K562 (cell line): ENCODE measurements at regions not wholly inside any gene's neighbourhood (a gene's known extent, or its start where the extent isn't known, plus 50 kb on each side); places are given as distances from the start of the nearest gene placed in this dataset.

Experiments used
- ATAC-seq: fragments of 200-7000 bp; cut with Tn5 transposase; 3 replicates; pipeline ENCODE4 v1.9.1; 2020; ENCODE audit warnings: moderate library complexity
- BruUV-seq: library from RNA; stranded (reverse); fragments of 400-500 nt; replicated peaks from 2 replicates; lab custom pipeline; 2021; lab: Mats Ljungman, UMichigan
- CTCF ChIA-PET: fragments of 300-600 bp; formaldehyde crosslinking; extraction: SDS; loops from one replicate; lab custom pipeline; 2021; ENCODE audit warnings: low intra/inter-chr PET ratio; lab: Yijun Ruan, JAX
- POLR2A ChIA-PET: fragments of 300-600, 350-650 bp; sonication (Branson Sonifier 250); formaldehyde crosslinking; extraction: SDS; loops from one replicate; lab custom pipeline; 2021; ENCODE audit warnings: antibody characterized with exemption, inconsistent platforms; lab: Yijun Ruan, JAX
- DNase-seq, 4 experiments: peaks; one replicate each; pipeline versions ENCODE4 v3.0.0 to v3.0.0-alpha.2; 2011 to 2018; ENCODE audit warnings: low spot score in 3 of 4, mixed read lengths in 3 of 4; ENCODE audit errors: extremely low read depth in 1 of 4
- FAIRE-seq: peaks from 2 replicates; lab custom pipeline; 2011; peaks lifted over from hg19 to GRCh38; lab: Jason Lieb, UNC
- H2AFZ ChIP-seq: 2 replicates; pipeline ENCODE4 v1.6.0; 2011; ENCODE audit warnings: low read depth, low read length, control low read depth, inconsistent platforms
- H3K27ac ChIP-seq: fragments of 200-600 bp; 3 replicates; pipeline ENCODE4 v1.8.0; 2011; ENCODE audit warnings: low read depth, mild to moderate bottlenecking, control low read depth, inconsistent platforms, low read length, moderate library complexity, mixed read lengths; ENCODE audit errors: extremely low read depth
- H3K27me3 ChIP-seq, 2 experiments: fragments of 300-600 bp in 1 of 2; 2 replicates in 1 of 2; 3 replicates in 1 of 2; pipeline versions ENCODE4 v1.6.0 to v1.8.0; 2011; ENCODE audit warnings: inconsistent platforms in 2 of 2, low read length in 2 of 2, mild to moderate bottlenecking in 1 of 2, mixed read lengths in 1 of 2, moderate library complexity in 1 of 2; ENCODE audit not compliant: control insufficient read depth in 2 of 2, insufficient read depth in 2 of 2
- H3K36me3 ChIP-seq: fragments of 300-600 bp; 3 replicates; pipeline ENCODE4 v1.8.0; 2011; ENCODE audit warnings: mild to moderate bottlenecking, low read length, inconsistent platforms; ENCODE audit not compliant: control insufficient read depth, insufficient read depth
- H3K4me1 ChIP-seq, 2 experiments: fragments of 200-600 bp in 1 of 2; replicated peaks in 1 of 2; 2 replicates in 1 of 2; 3 replicates in 1 of 2; pipeline versions ENCODE4 v1.5.1 to v1.8.0; 2011; ENCODE audit warnings: inconsistent platforms in 2 of 2, low read length in 2 of 2, mild to moderate bottlenecking in 1 of 2, mixed read lengths in 1 of 2, moderate library complexity in 1 of 2; ENCODE audit not compliant: control insufficient read depth in 2 of 2, insufficient read depth in 2 of 2
- H3K4me2 ChIP-seq: 2 replicates; pipeline ENCODE4 v1.6.1; 2011; ENCODE audit warnings: low read length, control low read depth, inconsistent platforms, mixed read lengths; ENCODE audit not compliant: insufficient read depth
- H3K4me3 ChIP-seq: fragments of 200-600 bp; sonication (generic), shearing (Covaris generic); 2 replicates; pipeline ENCODE4 v1.5.1; 2016; ENCODE audit warnings: control low read depth, inconsistent platforms
- H3K79me2 ChIP-seq: fragments of 200-600 bp; 3 replicates; pipeline ENCODE4 v1.8.0; 2011; ENCODE audit warnings: low read length, inconsistent platforms; ENCODE audit not compliant: control insufficient read depth, insufficient read depth
- H3K9ac ChIP-seq, 2 experiments: 2 replicates each; pipeline versions ENCODE4 v1.6.0 to v1.6.1; 2011; ENCODE audit warnings: low read depth in 2 of 2, low read length in 2 of 2, control low read depth in 1 of 2, inconsistent platforms in 1 of 2, mild to moderate bottlenecking in 1 of 2, mixed read lengths in 1 of 2; ENCODE audit not compliant: insufficient read depth in 1 of 2
- H3K9me1 ChIP-seq: one replicate; pipeline ENCODE4 v1.6.0; 2011; ENCODE audit warnings: inconsistent platforms, mild to moderate bottlenecking, low read length, moderate library complexity; ENCODE audit not compliant: control insufficient read depth, insufficient read depth
- H3K9me3 ChIP-seq: replicated peaks from 2 replicates; pipeline ENCODE4 v1.5.1; 2011; ENCODE audit warnings: low read depth, low read length, inconsistent platforms; ENCODE audit not compliant: control insufficient read depth, insufficient read depth
- H4K20me1 ChIP-seq: replicated peaks from 2 replicates; pipeline ENCODE4 v1.6.1; 2011; ENCODE audit warnings: low read length, inconsistent platforms, mixed read lengths; ENCODE audit not compliant: control insufficient read depth, insufficient read depth
- LARP7 ChIP-seq: fragments of 450-650 bp; IDR thresholded peaks from 2 replicates; pipeline ENCODE4 v1.6.1; 2016
- MAFG ChIP-seq: fragments of 450-650 bp; conservative IDR thresholded peaks from 2 replicates; pipeline ENCODE4 v1.6.1; 2016; ENCODE audit warnings: missing genetic modification characterization, missing compliant biosample characterization
- NFIC ChIP-seq: fragments of 450-650 bp; IDR thresholded peaks from 2 replicates; pipeline ENCODE4 v1.6.1; 2017; ENCODE audit warnings: mild to moderate bottlenecking, inconsistent platforms
- NR1H2 ChIP-seq: sonication (generic); formaldehyde crosslinking; IDR thresholded peaks from 2 replicates; pipeline ENCODE4 v1.4.0; 2020; ENCODE audit warnings: mild to moderate bottlenecking, missing genetic modification reagents
- WGBS: fragments of 100-300 bp; shearing (Covaris generic); methylation state at CpG from one replicate; pipeline ENCODE4 v1.1.6; 2016; ENCODE audit warnings: low coverage, mixed read lengths; ENCODE audit not compliant: insufficient coverage; ENCODE audit errors: missing lambda C conversion rate; 5-methylcytosine and 5-hydroxymethylcytosine counted together
- in situ Hi-C: fragments of 300-500 bp; cut with MboI; formaldehyde crosslinking; loops from 4 replicates; pipeline ENCODE4 v1.15.0; 2018; ENCODE audit warnings: inconsistent platforms, mixed read lengths
- intact Hi-C: fragments of 100-400 bp; cut with micrococcal nuclease; formaldehyde crosslinking; loops from 2 replicates; pipeline ENCODE4 v1.14.2; 2022
- TF ChIP-seq, protein P1 (sequence below): sonication (generic); formaldehyde crosslinking; IDR thresholded peaks from 2 replicates; pipeline ENCODE4 v1.4.0; 2020; ENCODE audit warnings: mild to moderate bottlenecking, missing genetic modification reagents

DNA sequence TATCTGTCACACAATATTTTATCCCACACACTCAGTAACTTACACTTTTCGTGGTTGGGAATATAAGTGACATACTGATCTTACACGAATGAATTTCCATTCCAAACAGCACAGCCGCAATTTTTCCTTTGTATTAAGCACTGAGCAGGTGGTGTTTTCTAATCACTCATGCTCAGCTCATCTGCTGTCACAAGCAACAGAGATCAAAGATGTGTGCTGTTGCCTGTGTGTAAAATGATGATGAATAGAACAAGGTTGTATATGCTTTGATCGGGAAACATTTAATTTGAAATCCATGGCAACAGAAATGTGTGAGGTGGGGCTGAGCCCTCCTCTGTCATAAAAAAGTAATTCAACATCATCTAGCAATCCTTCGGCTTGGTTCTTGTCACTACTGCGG, 927.7 kb upstream of the MBL2 start:
- no TSS peak for BruUV-seq
- Histone ChIP-seq H3K27me3 (no peaks in the 10 kb centered on the region), H3K36me3 (no peaks in the 10 kb centered on the region), H3K79me2 (no peaks in the 10 kb centered on the region), H2AFZ (no peak overlapping the region), H3K27ac (no peak overlapping the region), H3K9ac (no peak overlapping the region), H3K9me1 (no peaks in the 10 kb centered on the region), H3K4me3 (no peak overlapping the region), H3K4me1 (no peaks in the 10 kb centered on the region), H3K4me2 (no peak overlapping the region), H4K20me1 (no peaks in the 10 kb centered on the region), H3K9me3 (no peaks in the 10 kb centered on the region; the same call in 1 of the 2 replicates)
- FAIRE-seq = no peak
- ATAC-seq = no peak
- TF ChIP-seq MAFG (tag) (no peak), LARP7 (no peak), NR1H2 (no peak)
- ChIA-PET POLR2A (no interaction called here), CTCF (no interaction called here)
- 2% methylated on average over 6 of the region's 6 CpGs for WGBS
- in situ Hi-C loops (no loop called here), intact Hi-C loops (no loop called here)
- no peak for DNase-seq

DNA sequence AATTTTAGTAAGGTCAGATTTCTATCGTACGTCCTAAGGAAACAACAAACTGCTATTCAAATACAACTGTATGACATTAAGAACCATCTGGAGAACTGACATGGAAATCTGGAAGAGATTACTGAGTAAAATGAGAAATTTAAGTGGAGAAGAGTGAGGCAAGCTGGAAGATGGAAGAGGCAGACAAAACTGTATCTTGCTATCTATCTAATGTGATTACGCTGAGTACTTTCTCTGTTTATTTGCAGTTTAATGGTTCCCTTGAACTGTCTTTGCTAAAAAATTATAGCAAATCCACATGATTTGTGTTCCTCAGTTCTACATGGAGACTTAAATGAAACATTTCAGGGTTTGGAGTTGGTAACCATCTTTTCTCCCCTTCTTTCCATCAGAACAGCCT, 927.1 kb upstream of the MBL2 start:
- no peak for DNase-seq
- in situ Hi-C loops (no loop called here), intact Hi-C loops (no loop called here)
- Histone ChIP-seq H3K9ac (no peak overlapping the region), H3K27me3 (no peaks in the 10 kb centered on the region), H3K27ac (no peak overlapping the region), H2AFZ (no peak overlapping the region), H3K36me3 (no peaks in the 10 kb centered on the region), H3K4me1 (no peaks in the 10 kb centered on the region), H3K4me2 (no peak overlapping the region), H3K79me2 (no peaks in the 10 kb centered on the region), H3K9me1 (no peaks in the 10 kb centered on the region), H3K9me3 (no peaks in the 10 kb centered on the region; the same call in 1 of the 2 replicates), H4K20me1 (no peaks in the 10 kb centered on the region), H3K4me3 (no peak overlapping the region)
- TF ChIP-seq, protein P1, sequence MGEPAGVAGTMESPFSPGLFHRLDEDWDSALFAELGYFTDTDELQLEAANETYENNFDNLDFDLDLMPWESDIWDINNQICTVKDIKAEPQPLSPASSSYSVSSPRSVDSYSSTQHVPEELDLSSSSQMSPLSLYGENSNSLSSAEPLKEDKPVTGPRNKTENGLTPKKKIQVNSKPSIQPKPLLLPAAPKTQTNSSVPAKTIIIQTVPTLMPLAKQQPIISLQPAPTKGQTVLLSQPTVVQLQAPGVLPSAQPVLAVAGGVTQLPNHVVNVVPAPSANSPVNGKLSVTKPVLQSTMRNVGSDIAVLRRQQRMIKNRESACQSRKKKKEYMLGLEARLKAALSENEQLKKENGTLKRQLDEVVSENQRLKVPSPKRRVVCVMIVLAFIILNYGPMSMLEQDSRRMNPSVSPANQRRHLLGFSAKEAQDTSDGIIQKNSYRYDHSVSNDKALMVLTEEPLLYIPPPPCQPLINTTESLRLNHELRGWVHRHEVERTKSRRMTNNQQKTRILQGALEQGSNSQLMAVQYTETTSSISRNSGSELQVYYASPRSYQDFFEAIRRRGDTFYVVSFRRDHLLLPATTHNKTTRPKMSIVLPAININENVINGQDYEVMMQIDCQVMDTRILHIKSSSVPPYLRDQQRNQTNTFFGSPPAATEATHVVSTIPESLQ = no peak
- TF ChIP-seq NFIC = no peak
- ATAC-seq = no peak
- no TSS peak for BruUV-seq
- CTCF ChIA-PET = no interaction called here
- no peak for FAIRE-seq
- POLR2A ChIA-PET = no interaction called here
- 2% methylated on average over 3 of the region's 3 CpGs for WGBS
